ENCODE measurements at regions not wholly inside any gene's neighbourhood (a gene's known extent, or its start where the extent isn't known, plus 50 kb on each side); places are given as distances from the start of the nearest gene placed in this dataset.

DNA sequence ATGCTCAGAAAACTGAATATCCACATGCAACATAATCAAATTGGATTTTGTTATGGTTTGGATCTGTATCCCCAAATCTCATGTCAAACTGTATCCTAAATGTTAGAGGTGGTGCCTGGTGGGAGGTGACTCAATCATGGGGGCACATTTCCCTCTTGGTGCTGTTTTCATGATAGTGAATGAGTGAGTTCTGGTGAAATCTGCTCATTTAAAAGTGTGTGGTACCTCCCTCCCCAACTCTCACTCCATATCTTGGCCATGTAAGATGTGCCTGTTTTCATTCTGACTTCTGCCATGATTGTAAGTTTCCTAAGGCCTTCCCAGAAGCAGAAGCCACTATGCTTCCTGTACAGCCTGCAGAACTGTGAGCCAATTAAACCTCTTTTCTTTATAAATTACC lies 239.6 kb upstream of the KLF14 start:
- TF ChIP-seq CTCF (IDR thresholded peaks at IDR 0.05; ENCODE audit: control extremely low read depth, extremely low read depth, low read depth, missing control alignments) = no peak
- POLR2A ChIA-PET = no interaction called here
- CTCF ChIA-PET = interaction anchor here (0.8 to 2.0 kb wide), 3 partner anchors 9 to 15 kb away, joined by 3 to 11 read pairs (median 9); no protein-coding TSS in a partner anchor
- DNase-seq (ENCODE audit: extremely low spot score) = no peak

- TF ChIP-seq CTCF (IDR thresholded peaks at IDR 0.05; ENCODE audit: control extremely low read depth, extremely low read depth, low read depth, missing control alignments) = no peak
- ChIA-PET CTCF (interaction anchor here (0.8 to 2.0 kb wide), 4 partner anchors 8 to 17 kb away, joined by 3 to 11 read pairs (median 6); no protein-coding TSS in a partner anchor), POLR2A (no interaction called here)
- DNase-seq (ENCODE audit: extremely low spot score) = no peak
Observed at GRCh38 chr7:130974169-130974568, 240.2 kb upstream of the KLF14 start.

GRCh38 chr7:130974794-130975193 lies 240.8 kb upstream of the KLF14 start:
- no peak for TF ChIP-seq CTCF (IDR thresholded peaks at IDR 0.05; ENCODE audit: control extremely low read depth, extremely low read depth, low read depth, missing control alignments)
- ChIA-PET CTCF (interaction anchor here (0.8 to 2.4 kb wide), 5 partner anchors 8 to 65 kb away, joined by 3 to 11 read pairs (median 9); no protein-coding TSS in a partner anchor), POLR2A (no interaction called here)
- DNase-seq (ENCODE audit: extremely low spot score) = no peak

- ChIA-PET CTCF (interaction anchor here (2.0 to 2.4 kb wide), 2 partner anchors 17 to 64 kb away, joined by 9 to 11 read pairs; no protein-coding TSS in a partner anchor), POLR2A (no interaction called here)
- DNase-seq (ENCODE audit: extremely low spot score) = no peak
- TF ChIP-seq CTCF (IDR thresholded peaks at IDR 0.05; ENCODE audit: control extremely low read depth, extremely low read depth, low read depth, missing control alignments) = no peak
Observed at GRCh38 chr7:130975731-130976130, 241.7 kb upstream of the KLF14 start.

GRCh38 chr7:130982160-130982638 lies 248.2 kb upstream of the KLF14 start:
- POLR2A ChIA-PET = no interaction called here
- CTCF ChIA-PET = interaction anchor here (0.6 to 3.5 kb wide), 55 partner anchors 8 to 791 kb away, joined by 3 to 47 read pairs (median 4); no protein-coding TSS in a partner anchor
- peak; percentile 50 for DNase-seq (ENCODE audit: extremely low spot score)
- TF ChIP-seq CTCF (IDR thresholded peaks at IDR 0.05; ENCODE audit: control extremely low read depth, extremely low read depth, low read depth, missing control alignments) = peak; percentile 59

DNA sequence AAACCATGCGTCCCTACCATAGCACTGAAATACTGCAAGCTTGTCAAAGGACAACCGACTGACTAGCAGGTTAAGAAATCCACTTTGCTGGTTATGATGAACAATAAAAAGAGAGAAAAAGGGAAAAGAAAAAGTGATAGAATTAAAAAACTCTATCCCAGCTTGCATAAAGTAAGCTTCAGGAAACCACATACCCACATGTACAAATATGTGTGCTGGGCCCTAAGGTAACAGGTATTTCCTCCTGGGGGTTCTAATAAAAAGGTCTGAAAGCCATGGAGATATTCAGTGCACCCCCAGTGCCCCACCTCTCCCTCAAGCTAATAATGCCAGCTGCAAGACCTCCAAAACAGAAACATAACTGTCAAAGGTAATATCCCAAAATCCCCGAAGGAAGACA lies 248.6 kb upstream of the KLF14 start:
- CTCF ChIA-PET = interaction anchor here (0.6 to 3.5 kb wide), 42 partner anchors 8 to 792 kb away, joined by 3 to 47 read pairs (median 6); no protein-coding TSS in a partner anchor
- no peak for TF ChIP-seq CTCF (IDR thresholded peaks at IDR 0.05; ENCODE audit: control extremely low read depth, extremely low read depth, low read depth, missing control alignments)
- DNase-seq (ENCODE audit: extremely low spot score) = no peak
- POLR2A ChIA-PET = no interaction called here
